H9 (cell line): ENCODE measurements at regions not wholly inside any gene's neighbourhood (a gene's known extent, or its start where the extent isn't known, plus 50 kb on each side); places are given as distances from the start of the nearest gene placed in this dataset.

ENCODE experiments used
- DNase-seq: peaks from one replicate; pipeline ENCODE4 v3.0.0-alpha.2; 2017
- H2AFZ ChIP-seq: one replicate; pipeline ENCODE4 v1.6.1; 2013; ENCODE audit warnings: mild to moderate bottlenecking, low read length, control low read depth, moderate library complexity
- H2AK5ac ChIP-seq: 2 replicates; pipeline ENCODE4 v1.6.1; 2013; ENCODE audit warnings: low read length, control low read depth, mixed read lengths; ENCODE audit not compliant: insufficient read length
- H2BK120ac ChIP-seq: one replicate; pipeline ENCODE4 v1.6.1; 2013; ENCODE audit warnings: low read depth, mild to moderate bottlenecking, low read length, control low read depth, inconsistent platforms; ENCODE audit not compliant: poor library complexity, severe bottlenecking
- H2BK12ac ChIP-seq: 2 replicates; pipeline ENCODE4 v1.6.1; 2013; ENCODE audit warnings: low read length, control low read depth, mixed read lengths, low read depth; ENCODE audit not compliant: insufficient read length
- H2BK15ac ChIP-seq: 2 replicates; pipeline ENCODE4 v1.6.1; 2013; ENCODE audit warnings: low read depth, low read length, control low read depth
- H2BK20ac ChIP-seq: one replicate; pipeline ENCODE4 v1.6.1; 2013; ENCODE audit warnings: low read depth, mild to moderate bottlenecking, low read length, control low read depth, inconsistent platforms; ENCODE audit not compliant: poor library complexity, severe bottlenecking
- H2BK5ac ChIP-seq: 2 replicates; pipeline ENCODE4 v1.6.1; 2013; ENCODE audit warnings: low read length, control low read depth, mixed read lengths; ENCODE audit not compliant: insufficient read length
- H3K14ac ChIP-seq: 2 replicates; pipeline ENCODE4 v1.6.1; 2013; ENCODE audit warnings: low read length, control low read depth; ENCODE audit not compliant: insufficient read depth
- H3K18ac ChIP-seq: 2 replicates; pipeline ENCODE4 v1.6.1; 2013; ENCODE audit warnings: low read depth, mild to moderate bottlenecking, mixed read lengths, low read length, control low read depth; ENCODE audit not compliant: insufficient read length
- H3K23ac ChIP-seq: 2 replicates; pipeline ENCODE4 v1.6.1; 2013; ENCODE audit warnings: low read length, control low read depth, mixed read lengths, low read depth; ENCODE audit not compliant: insufficient read length
- H3K23me2 ChIP-seq: 2 replicates; pipeline ENCODE4 v1.6.1; 2013; ENCODE audit warnings: low read depth, mild to moderate bottlenecking, mixed read lengths, low read length, control low read depth; ENCODE audit not compliant: insufficient read length, poor library complexity, severe bottlenecking
- H3K27ac ChIP-seq: 2 replicates; pipeline ENCODE4 v1.5.1; 2013; ENCODE audit warnings: low read length, control low read depth, mixed read lengths, low read depth; ENCODE audit not compliant: insufficient read length
- H3K27me3 ChIP-seq: 2 replicates; pipeline ENCODE4 v1.6.1; 2013; ENCODE audit warnings: low read length, control low read depth, inconsistent platforms; ENCODE audit not compliant: insufficient read depth
- H3K4ac ChIP-seq: 2 replicates; pipeline ENCODE4 v1.6.1; 2013; ENCODE audit warnings: low read depth, mild to moderate bottlenecking, control low read depth, inconsistent platforms, low read length, moderate library complexity
- H3K4me1 ChIP-seq: 2 replicates; pipeline ENCODE4 v1.6.1; 2013; ENCODE audit warnings: low read length, control low read depth, inconsistent platforms; ENCODE audit not compliant: insufficient read depth
- H3K4me2 ChIP-seq: 2 replicates; pipeline ENCODE4 v1.6.1; 2013; ENCODE audit warnings: low read length, control low read depth, mixed read lengths; ENCODE audit not compliant: insufficient read length, insufficient read depth
- H3K56ac ChIP-seq: 2 replicates; pipeline ENCODE4 v1.6.1; 2013; ENCODE audit warnings: low read depth, mild to moderate bottlenecking, mixed read lengths, low read length, control low read depth; ENCODE audit not compliant: insufficient read length
- H3K79me1 ChIP-seq: 2 replicates; pipeline ENCODE4 v1.6.1; 2013; ENCODE audit warnings: low read depth, mild to moderate bottlenecking, moderate library complexity, low read length, control low read depth, inconsistent platforms; ENCODE audit not compliant: insufficient read depth, poor library complexity, severe bottlenecking
- H3K79me2 ChIP-seq: 2 replicates; pipeline ENCODE4 v1.6.1; 2013; ENCODE audit warnings: low read length, control low read depth, inconsistent platforms; ENCODE audit not compliant: insufficient read depth
- H3K9ac ChIP-seq: 2 replicates; pipeline ENCODE4 v1.6.1; 2013; ENCODE audit warnings: low read length, control low read depth, mixed read lengths; ENCODE audit not compliant: insufficient read length; ENCODE audit errors: extremely low read depth
- H3K9me3 ChIP-seq: one replicate; pipeline ENCODE4 v1.6.1; 2013; ENCODE audit warnings: low read depth, low read length, inconsistent platforms; ENCODE audit not compliant: control insufficient read depth
- H3T11ph ChIP-seq: one replicate; pipeline ENCODE4 v1.6.1; 2013; ENCODE audit warnings: mild to moderate bottlenecking, low read length, control low read depth, inconsistent platforms
- H4K20me1 ChIP-seq: one replicate; pipeline ENCODE4 v1.6.1; 2013; ENCODE audit not compliant: control insufficient read depth, insufficient read length, insufficient read depth
- H4K5ac ChIP-seq: 2 replicates; pipeline ENCODE4 v1.6.1; 2013; ENCODE audit warnings: low read depth, mild to moderate bottlenecking, mixed read lengths, low read length, control low read depth; ENCODE audit not compliant: insufficient read length
- H4K8ac ChIP-seq: replicated peaks from 2 replicates; pipeline ENCODE4 v1.6.1; 2013; ENCODE audit warnings: low read length, control low read depth, mixed read lengths, low read depth; ENCODE audit not compliant: insufficient read length
- H4K91ac ChIP-seq: 2 replicates; pipeline ENCODE4 v1.6.1; 2013; ENCODE audit warnings: low read depth, mild to moderate bottlenecking, moderate library complexity, mixed read lengths, low read length, control low read depth; ENCODE audit not compliant: insufficient read length
- H3K27ac Mint-ChIP-seq, 3 experiments: 2 replicates in 2 of 3; 3 replicates in 1 of 3; pipeline ENCODE4 v1.8.0; 2020 to 2021; ENCODE audit warnings: mixed read lengths in 3 of 3, mild to moderate bottlenecking in 1 of 3, moderate library complexity in 1 of 3
- H3K27me3 Mint-ChIP-seq: 2 replicates; pipeline ENCODE4 v1.8.0; 2021; ENCODE audit warnings: low read depth, mild to moderate bottlenecking, moderate library complexity, mixed read lengths
- H3K36me3 Mint-ChIP-seq, 3 experiments: 2 replicates in 2 of 3; 3 replicates in 1 of 3; pipeline ENCODE4 v1.8.0; 2020 to 2021; ENCODE audit warnings: low read depth in 3 of 3, mixed read lengths in 3 of 3; ENCODE audit not compliant: insufficient read depth in 1 of 3
- H3K4me1 Mint-ChIP-seq, 2 experiments: 2 replicates each; pipeline ENCODE4 v1.8.0; 2020; ENCODE audit warnings: mixed read lengths in 2 of 2
- H3K4me3 Mint-ChIP-seq, 2 experiments: 2 replicates in 1 of 2; 3 replicates in 1 of 2; pipeline ENCODE4 v1.8.0; 2020 to 2021; ENCODE audit warnings: mild to moderate bottlenecking in 2 of 2, mixed read lengths in 2 of 2, moderate library complexity in 1 of 2
- H3K9me3 Mint-ChIP-seq, 2 experiments: 2 replicates in 1 of 2; 3 replicates in 1 of 2; pipeline ENCODE4 v1.8.0; 2020; ENCODE audit warnings: mild to moderate bottlenecking in 2 of 2, mixed read lengths in 2 of 2, moderate library complexity in 1 of 2
- WGBS: extraction: QIAGEN DNeasy Blood & Tissue Kit; methylation state at CpG from one replicate; pipeline ENCODE4 v1.1.7; 2013; ENCODE audit warnings: missing lambda C conversion rate, low lambda C conversion rate, mixed read lengths; ENCODE audit not compliant: insufficient read length; ENCODE audit errors: extremely low coverage; 5-methylcytosine and 5-hydroxymethylcytosine counted together
- TF ChIP-seq, protein P1 (sequence below): fragments of 200-600 bp; sonication (generic); conservative IDR thresholded peaks from 3 replicates; pipeline ENCODE4 v1.8.0; 2021; ENCODE audit warnings: antibody characterized with exemption, mild to moderate bottlenecking

DNA sequence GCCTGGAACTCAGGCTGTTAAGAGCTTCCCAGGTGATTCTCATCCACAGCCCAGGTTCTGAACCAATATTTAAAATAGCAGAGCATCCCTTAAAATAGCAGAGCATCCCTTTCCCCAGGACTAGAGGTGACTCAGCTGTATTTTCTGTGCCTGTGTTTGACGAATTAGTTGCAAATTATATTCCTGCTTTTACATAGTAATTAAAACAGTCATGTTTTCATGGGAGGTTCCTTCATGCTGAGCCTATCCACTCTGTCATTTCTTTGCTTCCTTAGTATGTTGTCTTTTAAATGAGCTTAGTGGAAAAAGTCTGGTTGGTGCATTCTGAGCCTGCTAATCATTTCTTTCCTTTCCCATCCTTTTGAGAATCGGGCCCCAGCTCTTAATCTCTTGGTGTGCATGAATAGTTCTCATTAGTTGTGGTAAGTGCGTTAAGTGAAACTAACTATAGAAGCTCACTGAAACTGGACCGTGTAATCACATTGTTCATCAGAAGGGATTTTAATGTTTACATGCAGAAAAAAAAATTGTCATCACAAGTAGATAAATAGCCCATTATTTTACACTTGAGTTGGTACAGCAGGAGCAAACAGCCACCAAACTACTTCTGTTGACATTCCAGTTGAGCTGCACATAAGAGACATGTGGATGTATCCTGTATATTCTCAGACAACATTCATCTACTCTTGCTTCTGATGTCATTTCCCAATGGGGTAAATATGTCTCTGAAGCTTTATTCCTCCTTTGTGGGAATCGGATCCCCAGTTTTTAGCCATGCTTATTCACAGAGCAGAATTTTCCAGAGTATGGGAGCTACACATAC is 596.9 kb upstream of the WWC1 start:
- no peak overlapping the region for H3K4ac ChIP-seq
- H4K5ac ChIP-seq, result no peak overlapping the region
- no peak for DNase-seq
- no peak overlapping the region for H2BK20ac ChIP-seq
- H3K9me3 ChIP-seq, result no peaks in the 10 kb centered on the region
- TF ChIP-seq, protein P1, sequence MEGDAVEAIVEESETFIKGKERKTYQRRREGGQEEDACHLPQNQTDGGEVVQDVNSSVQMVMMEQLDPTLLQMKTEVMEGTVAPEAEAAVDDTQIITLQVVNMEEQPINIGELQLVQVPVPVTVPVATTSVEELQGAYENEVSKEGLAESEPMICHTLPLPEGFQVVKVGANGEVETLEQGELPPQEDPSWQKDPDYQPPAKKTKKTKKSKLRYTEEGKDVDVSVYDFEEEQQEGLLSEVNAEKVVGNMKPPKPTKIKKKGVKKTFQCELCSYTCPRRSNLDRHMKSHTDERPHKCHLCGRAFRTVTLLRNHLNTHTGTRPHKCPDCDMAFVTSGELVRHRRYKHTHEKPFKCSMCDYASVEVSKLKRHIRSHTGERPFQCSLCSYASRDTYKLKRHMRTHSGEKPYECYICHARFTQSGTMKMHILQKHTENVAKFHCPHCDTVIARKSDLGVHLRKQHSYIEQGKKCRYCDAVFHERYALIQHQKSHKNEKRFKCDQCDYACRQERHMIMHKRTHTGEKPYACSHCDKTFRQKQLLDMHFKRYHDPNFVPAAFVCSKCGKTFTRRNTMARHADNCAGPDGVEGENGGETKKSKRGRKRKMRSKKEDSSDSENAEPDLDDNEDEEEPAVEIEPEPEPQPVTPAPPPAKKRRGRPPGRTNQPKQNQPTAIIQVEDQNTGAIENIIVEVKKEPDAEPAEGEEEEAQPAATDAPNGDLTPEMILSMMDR, result no peak
- no peak overlapping the region for H3K23ac ChIP-seq
- H3K27me3 ChIP-seq, result no peaks in the 10 kb centered on the region
- no peak overlapping the region for H2BK5ac ChIP-seq
- H2BK15ac ChIP-seq, result no peak overlapping the region
- no peaks in the 10 kb centered on the region for H4K20me1 ChIP-seq
- H2BK120ac ChIP-seq, result no peak overlapping the region
- H3K23me2 ChIP-seq, result no peaks in the 10 kb centered on the region
- H4K8ac ChIP-seq, result no peak overlapping the region
- no peaks in the 10 kb centered on the region for H3K79me1 ChIP-seq
- H3K4me3 Mint-ChIP-seq, result no peak overlapping the region
- no peaks in the 10 kb centered on the region for H3K4me1 ChIP-seq
- peaks cover 0 to 4% of the 10 kb centered on the region in 2 experiments; a peak in 1 of 5 replicates for H3K9me3 Mint-ChIP-seq
- WGBS, result no CpG with 5 or more reads among the region's 5 CpGs
- H3K79me2 ChIP-seq, result no peaks in the 10 kb centered on the region
- H3K27ac Mint-ChIP-seq, result no peak overlapping the region; a peak in 1 of 7 replicates
- H3K18ac ChIP-seq, result no peak overlapping the region
- H3K4me2 ChIP-seq, result no peak overlapping the region
- peak overlapping the region; percentile 27 for H4K91ac ChIP-seq
- H2AK5ac ChIP-seq, result no peak overlapping the region
- H3K56ac ChIP-seq, result no peak overlapping the region
- no peaks in the 10 kb centered on the region; the same call in none of the 2 replicates for H3K27me3 Mint-ChIP-seq
- H2BK12ac ChIP-seq, result no peak overlapping the region
- peaks cover 13 to 22% of the 10 kb centered on the region in 2 experiments for H3K4me1 Mint-ChIP-seq
- H3K27ac ChIP-seq, result no peak overlapping the region
- no peaks in the 10 kb centered on the region for H3K36me3 Mint-ChIP-seq
- H3K14ac ChIP-seq, result no peak overlapping the region
- no peak overlapping the region for H2AFZ ChIP-seq
- no peak overlapping the region for H3K9ac ChIP-seq
- no peak overlapping the region for H3T11ph ChIP-seq
